OCI-LY3 (cell line): ENCODE measurements at regions not wholly inside any gene's neighbourhood (a gene's known extent, or its start where the extent isn't known, plus 50 kb on each side); places are given as distances from the start of the nearest gene placed in this dataset.

Experiments used
- H2AFZ ChIP-seq: fragments of 200-600, 300-600 bp; shearing (Covaris generic); 2 replicates; pipeline ENCODE4 v1.6.0; 2014; ENCODE audit warnings: antibody characterized with exemption, low read depth, low read length
- H3K27ac ChIP-seq: fragments of 200-600, 300-600 bp; sonication (generic); 2 replicates; pipeline ENCODE4 v1.5.1; 2014; ENCODE audit warnings: mild to moderate bottlenecking, low read length, moderate library complexity, mixed read lengths
- H3K27me3 ChIP-seq: fragments of 200-600, 300-600 bp; sonication (generic); 2 replicates; pipeline ENCODE4 v1.6.1; 2014; ENCODE audit warnings: low read depth, low read length, mixed read lengths
- H3K36me3 ChIP-seq: fragments of 200-600, 300-600 bp; sonication (generic); replicated peaks from 2 replicates; pipeline ENCODE3; 2014; ENCODE audit warnings: low read depth, low read length, mixed read lengths
- H3K4me1 ChIP-seq: fragments of 300-600, 200-600 bp; sonication (generic); 2 replicates; pipeline ENCODE4 v1.6.1; 2014; ENCODE audit warnings: low read length, mixed read lengths
- H3K4me2 ChIP-seq: fragments of 200-600, 300-600 bp; sonication (generic); 2 replicates; pipeline ENCODE4 v1.6.1; 2014; ENCODE audit warnings: low read length, mixed read lengths
- H3K4me3 ChIP-seq: fragments of 300-600, 200-600 bp; sonication (generic); 2 replicates; pipeline ENCODE4 v1.5.1; 2014; ENCODE audit warnings: antibody characterized with exemption, mild to moderate bottlenecking, low read length, moderate library complexity
- H3K79me2 ChIP-seq: fragments of 300-600, 200-600 bp; shearing (Covaris generic); 2 replicates; pipeline ENCODE4 v1.6.1; 2014; ENCODE audit warnings: mild to moderate bottlenecking, low read length, mixed read lengths
- H3K9ac ChIP-seq: fragments of 300-600, 200-600 bp; shearing (Covaris generic); 2 replicates; pipeline ENCODE4 v1.6.0; 2014; ENCODE audit warnings: mild to moderate bottlenecking, low read length, moderate library complexity
- H3K9me3 ChIP-seq: fragments of 200-600, 300-600 bp; shearing (Covaris generic); 2 replicates; pipeline ENCODE4 v1.6.1; 2014; ENCODE audit warnings: low read length, mixed read lengths; ENCODE audit not compliant: insufficient read depth
- H4K20me1 ChIP-seq: fragments of 200-600, 300-600 bp; sonication (generic); 2 replicates; pipeline ENCODE4 v1.6.1; 2016; ENCODE audit warnings: low read length, mixed read lengths; ENCODE audit not compliant: insufficient read depth
- CTCF ChIP-seq: fragments of 200-600, 300-600 bp; sonication (generic); IDR thresholded peaks from 2 replicates; pipeline ENCODE4 v1.5.1; 2014; ENCODE audit warnings: antibody characterized with exemption, low read length, low read depth
- EZH2phosphoT487 ChIP-seq: fragments of 200-600 bp; shearing (Covaris generic); IDR thresholded peaks from 2 replicates; pipeline ENCODE4 v1.6.1; 2018; ENCODE audit warnings: antibody characterized with exemption, mixed run types, low read depth

- Histone ChIP-seq H3K27ac (no peak overlapping the region), H3K9me3 (0 out of 2 replicates have a peak, but pooled peaks cover 2% of the 10 kb centered on the region), H3K79me2 (no peaks in the 10 kb centered on the region), H3K4me3 (no peak overlapping the region), H3K4me1 (no peaks in the 10 kb centered on the region; the same call in 1 of the 2 replicates), H4K20me1 (no peaks in the 10 kb centered on the region), H3K27me3 (no peaks in the 10 kb centered on the region; the same call in 1 of the 2 replicates), H3K9ac (no peak overlapping the region), H2AFZ (no peak overlapping the region), H3K36me3 (no peaks in the 10 kb centered on the region), H3K4me2 (no peak overlapping the region)
- TF ChIP-seq CTCF, result no peak
- TF ChIP-seq EZH2phosphoT487, result no peak
These were observed 92.8 kb upstream of the GALNT15 start for GRCh38 chr3:16081661-16082060.

- TF ChIP-seq EZH2phosphoT487 (no peak), CTCF (no peak)
These were observed 89.6 kb upstream of the GALNT15 start for GRCh38 chr3:16084887-16085286.

GRCh38 chr3:16085410-16085809 lies 89.1 kb upstream of the GALNT15 start:
- TF ChIP-seq EZH2phosphoT487 (no peak), CTCF (no peak)
- Histone ChIP-seq H3K4me2 (no peak overlapping the region), H3K27me3 (peaks cover 17% of the 10 kb centered on the region), H3K4me3 (no peak overlapping the region), H3K36me3 (no peaks in the 10 kb centered on the region), H4K20me1 (no peaks in the 10 kb centered on the region), H3K9ac (no peak overlapping the region), H3K9me3 (no peaks in the 10 kb centered on the region), H2AFZ (no peak overlapping the region), H3K79me2 (no peaks in the 10 kb centered on the region), H3K4me1 (no peaks in the 10 kb centered on the region), H3K27ac (no peak overlapping the region)

More at GRCh38 chr3:16084887-16085286, 89.6 kb upstream of the GALNT15 start:
- H3K4me1 ChIP-seq, result no peaks in the 10 kb centered on the region
- H2AFZ ChIP-seq, result no peak overlapping the region
- H3K36me3 ChIP-seq, result no peaks in the 10 kb centered on the region
- no peak overlapping the region for H3K27ac ChIP-seq
- H3K4me2 ChIP-seq, result no peak overlapping the region
- no peak overlapping the region for H3K4me3 ChIP-seq
- no peak overlapping the region for H3K9ac ChIP-seq
- H4K20me1 ChIP-seq, result no peaks in the 10 kb centered on the region
- H3K27me3 ChIP-seq, result peaks cover 13% of the 10 kb centered on the region
- no peaks in the 10 kb centered on the region for H3K9me3 ChIP-seq
- H3K79me2 ChIP-seq, result no peaks in the 10 kb centered on the region

GRCh38 chr3:16085884-16086608 lies 88.4 kb upstream of the GALNT15 start:
- Histone ChIP-seq H3K4me3 (no peak overlapping the region), H2AFZ (no peak overlapping the region), H3K4me2 (no peak overlapping the region), H3K9me3 (no peaks in the 10 kb centered on the region), H3K79me2 (no peaks in the 10 kb centered on the region), H3K9ac (no peak overlapping the region), H3K4me1 (no peaks in the 10 kb centered on the region), H4K20me1 (no peaks in the 10 kb centered on the region), H3K27ac (no peak overlapping the region), H3K36me3 (no peaks in the 10 kb centered on the region), H3K27me3 (peaks cover 22% of the 10 kb centered on the region)
- TF ChIP-seq EZH2phosphoT487 (no peak), CTCF (no peak)
